ENCODE measurements at regions not wholly inside any gene's neighbourhood (a gene's known extent, or its start where the extent isn't known, plus 50 kb on each side); places are given as distances from the start of the nearest gene placed in this dataset.

DNA sequence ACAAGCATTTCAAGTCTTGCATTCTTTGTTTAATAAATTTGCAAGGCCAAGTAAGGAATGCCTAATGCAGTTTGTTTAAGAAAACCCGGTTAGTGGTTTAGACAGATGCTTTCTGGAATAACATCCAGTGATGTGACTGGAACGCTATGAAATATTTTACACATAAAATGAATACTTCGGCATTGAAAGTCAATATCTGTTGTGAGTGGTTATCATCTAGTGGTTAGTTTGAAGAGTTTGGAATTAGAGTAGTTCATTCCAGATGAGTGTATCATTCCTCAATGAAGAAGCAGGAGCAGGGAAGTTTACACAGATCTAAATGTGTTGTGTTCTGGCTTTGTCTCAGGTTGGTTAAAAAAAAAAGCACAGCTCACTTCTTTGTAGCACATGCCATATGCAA lies 608.0 kb upstream of the PIK3C3 start:
- ATAC-seq (no peak), DNase-seq (ENCODE audit: low spot score) (no peak)
- intact Hi-C loops (cut with DNase I): no loop called here

DNA sequence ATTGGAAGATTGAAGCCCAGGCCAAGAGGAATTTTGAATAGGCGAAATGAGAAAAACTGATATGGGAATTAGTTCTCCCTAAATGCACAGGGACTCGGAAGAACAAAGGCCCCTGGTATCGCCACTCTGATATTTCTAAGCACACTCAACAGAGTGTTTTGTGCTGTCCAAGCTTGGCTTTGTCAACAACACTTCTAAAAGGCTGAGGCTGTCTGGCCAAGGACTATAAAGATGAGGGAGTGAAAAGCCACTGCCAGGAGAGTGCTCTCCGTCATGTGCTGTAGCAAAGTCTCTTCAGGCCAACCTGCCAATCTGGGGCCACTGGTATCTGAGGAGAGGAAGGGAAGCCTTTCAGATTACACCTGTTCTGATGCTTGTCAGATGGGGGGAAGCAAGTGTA lies 611.2 kb upstream of the PIK3C3 start:
- intact Hi-C loops (cut with DNase I): no loop called here
- ATAC-seq (no peak), DNase-seq (ENCODE audit: low spot score) (no peak)

DNA sequence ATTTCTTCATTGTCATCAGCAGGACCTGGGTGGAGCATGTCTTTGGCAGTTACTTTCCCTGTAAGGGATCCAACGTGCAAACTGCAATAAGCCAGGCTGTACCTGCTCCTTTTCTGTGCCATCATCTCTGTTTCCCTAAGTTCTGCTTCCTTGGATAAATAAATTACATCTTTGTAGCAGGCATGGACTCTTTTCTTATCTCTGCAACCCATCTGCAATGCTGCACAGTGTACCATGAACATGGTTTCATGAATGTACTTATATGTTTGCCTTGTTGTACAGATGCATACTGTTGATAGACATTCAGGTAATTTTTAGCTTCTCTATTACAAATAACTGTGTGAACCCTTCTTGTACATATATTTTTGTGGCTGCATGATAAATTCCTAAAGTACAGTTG lies 616.7 kb upstream of the PIK3C3 start:
- intact Hi-C loops (cut with DNase I): no loop called here
- DNase-seq (ENCODE audit: low spot score): no peak
- ATAC-seq: no peak

DNA sequence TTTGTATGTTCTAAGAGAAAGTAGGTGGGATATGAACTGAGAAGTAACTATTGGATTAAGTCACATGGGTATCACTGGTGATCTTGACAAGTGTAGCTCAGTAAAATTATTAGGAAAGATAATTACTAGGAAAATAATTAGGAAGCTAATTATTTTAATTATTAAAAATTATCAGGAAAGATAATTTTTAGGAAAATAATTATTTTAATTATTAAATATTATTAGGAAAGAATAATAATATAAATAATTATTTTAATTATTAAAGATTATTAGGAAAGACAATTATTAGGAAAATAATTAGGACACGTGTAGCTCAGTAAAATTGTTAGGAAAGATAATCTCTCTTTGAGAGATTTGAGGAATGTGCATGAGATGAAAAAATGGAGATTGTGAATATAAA lies 623.4 kb upstream of the PIK3C3 start:
- ATAC-seq (no peak), DNase-seq (ENCODE audit: low spot score) (no peak)
- intact Hi-C loops (cut with DNase I): no loop called here

DNA sequence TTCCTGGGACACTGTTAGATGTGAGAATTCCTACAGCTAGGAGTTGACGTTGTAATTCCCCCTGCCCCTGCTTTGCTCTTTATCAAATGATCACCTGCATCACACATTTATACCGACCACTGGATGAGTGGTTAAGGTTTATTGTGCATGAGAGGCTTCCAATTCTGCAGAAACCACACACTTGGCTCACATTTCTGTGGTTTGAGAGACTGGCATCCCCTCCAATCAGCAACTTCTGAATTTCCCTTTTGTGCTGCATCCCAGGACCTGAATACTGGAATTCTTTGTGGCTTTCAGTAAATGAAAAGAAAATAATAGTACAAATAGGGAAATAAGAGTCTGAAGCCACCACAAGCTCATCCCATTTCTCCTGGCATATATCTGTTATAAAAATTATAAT lies 628.7 kb upstream of the PIK3C3 start:
- no peak for ATAC-seq
- intact Hi-C loops (cut with DNase I): no loop called here

DNA sequence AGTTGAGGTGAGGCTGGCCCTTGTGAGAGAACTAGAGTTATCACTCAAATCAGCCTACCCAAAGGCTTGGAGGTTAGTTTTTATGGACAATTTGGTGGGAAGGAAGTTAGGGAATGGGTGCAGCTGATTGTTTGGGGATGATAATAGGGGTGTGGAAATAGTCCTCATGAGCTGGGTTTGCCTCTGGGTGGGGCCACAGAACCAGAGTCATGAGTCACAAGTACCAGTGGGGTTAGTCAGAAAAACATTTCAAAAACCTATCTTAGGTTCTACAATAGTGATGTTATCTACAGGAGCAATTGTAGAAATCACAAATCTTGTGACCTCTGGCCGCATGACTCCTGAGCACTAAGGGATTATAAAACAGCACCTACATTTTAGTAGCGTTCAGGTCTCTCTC lies 630.1 kb upstream of the PIK3C3 start:
- DNase-seq (ENCODE audit: low spot score): no peak
- ATAC-seq: no peak
- intact Hi-C loops (cut with DNase I): no loop called here

More for the DNA sequence above, 628.7 kb upstream of the PIK3C3 start:
- no peak for DNase-seq (ENCODE audit: low spot score)

DNA sequence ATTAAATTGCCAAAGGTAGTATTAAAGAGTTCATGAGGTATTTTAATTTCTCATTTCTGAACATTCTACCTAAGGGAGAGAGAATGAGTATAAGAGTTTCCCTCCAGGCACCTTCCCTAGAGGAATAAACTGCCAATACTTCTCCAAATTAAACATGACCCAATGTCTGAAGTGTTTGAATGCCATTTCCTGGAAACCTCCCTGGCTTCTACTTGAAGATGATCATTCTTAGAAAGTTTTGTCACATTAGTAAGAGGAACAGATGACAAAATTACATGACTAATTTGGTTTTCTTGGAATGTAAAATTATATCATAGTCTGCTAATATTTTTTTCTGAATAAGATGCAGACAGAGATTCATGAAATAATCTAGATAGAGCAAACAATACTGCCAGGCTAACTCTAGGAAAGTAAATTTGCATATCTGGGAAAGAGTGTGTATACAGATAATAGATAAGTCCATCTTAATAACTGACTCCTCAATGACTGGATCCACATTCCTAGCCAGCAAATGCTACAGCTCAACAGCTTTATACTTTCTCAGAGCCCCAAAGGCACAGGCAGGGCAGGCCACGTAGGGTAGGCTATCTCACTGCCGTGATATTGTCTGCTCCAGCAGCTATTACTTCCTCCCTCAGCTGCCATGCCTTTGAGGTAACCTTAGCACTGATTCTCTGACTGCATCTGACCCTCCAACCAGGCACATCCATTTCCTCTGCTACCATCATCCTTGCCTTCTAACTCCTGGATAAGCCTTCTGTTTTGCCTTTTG lies 630.8 kb upstream of the PIK3C3 start:
- ATAC-seq: no peak
- intact Hi-C loops (cut with DNase I): no loop called here
- no peak for DNase-seq (ENCODE audit: low spot score)

DNA sequence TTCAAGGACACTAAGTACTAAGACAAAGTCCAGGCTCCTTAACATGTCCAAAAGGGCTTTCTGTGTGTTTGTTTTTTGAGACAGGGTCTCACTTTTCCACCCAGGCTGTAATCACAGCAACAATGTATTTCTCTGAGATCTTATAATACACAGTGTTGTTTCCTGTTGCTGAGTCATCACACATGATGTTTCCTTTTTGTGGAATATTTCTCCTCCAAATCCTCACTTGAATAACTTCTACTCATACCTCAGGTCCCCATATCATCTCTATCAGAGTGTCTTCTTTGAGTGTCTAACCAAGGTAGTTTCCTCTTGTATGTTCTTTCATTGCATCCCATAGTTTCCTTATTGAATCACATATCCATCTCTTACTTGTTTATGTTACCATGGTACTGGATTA lies 632.0 kb upstream of the PIK3C3 start:
- intact Hi-C loops (cut with DNase I): no loop called here
- no peak for ATAC-seq

DNA sequence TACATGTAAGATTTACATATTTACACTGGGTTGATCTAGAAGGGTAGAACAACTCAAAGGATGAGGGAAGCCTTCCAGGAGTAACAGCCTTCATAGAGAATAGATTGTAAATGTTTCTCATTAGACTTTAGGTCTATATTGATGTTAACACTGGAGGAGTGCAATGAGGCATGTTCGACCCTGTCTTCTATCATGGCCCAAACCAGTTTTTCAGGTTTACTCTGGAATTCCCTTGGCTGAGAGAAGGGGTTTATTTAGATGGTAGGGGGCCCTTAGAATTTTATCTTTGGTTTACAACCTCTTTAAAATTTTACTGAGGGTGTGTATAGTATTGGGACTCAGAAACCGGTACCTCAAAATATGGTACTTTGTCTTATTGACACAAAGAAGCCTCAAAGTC lies 634.9 kb upstream of the PIK3C3 start:
- intact Hi-C loops (cut with DNase I): no loop called here
- ATAC-seq (no peak), DNase-seq (ENCODE audit: low spot score) (no peak)

More for the DNA sequence above, 632.0 kb upstream of the PIK3C3 start:
- no peak for DNase-seq (ENCODE audit: low spot score)

DNA sequence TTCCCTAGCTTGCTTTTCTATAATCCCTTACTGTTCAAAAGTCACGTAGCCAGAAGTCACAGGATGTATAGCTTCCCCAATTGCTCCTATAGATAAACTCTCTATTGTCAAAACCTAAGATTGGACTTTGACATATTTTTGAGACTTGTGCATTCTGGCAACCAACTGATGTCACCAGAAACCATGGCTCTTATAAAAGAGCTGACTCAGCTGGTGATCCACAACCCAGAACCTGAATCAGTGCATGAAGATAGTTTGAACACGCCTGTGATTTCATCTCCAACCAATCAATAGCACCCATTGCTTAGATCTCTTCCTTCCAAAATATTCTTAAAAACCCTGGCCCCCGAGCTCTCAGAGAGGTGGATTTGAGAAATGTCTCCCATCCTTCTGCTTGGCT lies 639.9 kb upstream of the PIK3C3 start:
- no peak for DNase-seq (ENCODE audit: low spot score)
- no peak for ATAC-seq
- intact Hi-C loops (cut with DNase I): no loop called here

DNA sequence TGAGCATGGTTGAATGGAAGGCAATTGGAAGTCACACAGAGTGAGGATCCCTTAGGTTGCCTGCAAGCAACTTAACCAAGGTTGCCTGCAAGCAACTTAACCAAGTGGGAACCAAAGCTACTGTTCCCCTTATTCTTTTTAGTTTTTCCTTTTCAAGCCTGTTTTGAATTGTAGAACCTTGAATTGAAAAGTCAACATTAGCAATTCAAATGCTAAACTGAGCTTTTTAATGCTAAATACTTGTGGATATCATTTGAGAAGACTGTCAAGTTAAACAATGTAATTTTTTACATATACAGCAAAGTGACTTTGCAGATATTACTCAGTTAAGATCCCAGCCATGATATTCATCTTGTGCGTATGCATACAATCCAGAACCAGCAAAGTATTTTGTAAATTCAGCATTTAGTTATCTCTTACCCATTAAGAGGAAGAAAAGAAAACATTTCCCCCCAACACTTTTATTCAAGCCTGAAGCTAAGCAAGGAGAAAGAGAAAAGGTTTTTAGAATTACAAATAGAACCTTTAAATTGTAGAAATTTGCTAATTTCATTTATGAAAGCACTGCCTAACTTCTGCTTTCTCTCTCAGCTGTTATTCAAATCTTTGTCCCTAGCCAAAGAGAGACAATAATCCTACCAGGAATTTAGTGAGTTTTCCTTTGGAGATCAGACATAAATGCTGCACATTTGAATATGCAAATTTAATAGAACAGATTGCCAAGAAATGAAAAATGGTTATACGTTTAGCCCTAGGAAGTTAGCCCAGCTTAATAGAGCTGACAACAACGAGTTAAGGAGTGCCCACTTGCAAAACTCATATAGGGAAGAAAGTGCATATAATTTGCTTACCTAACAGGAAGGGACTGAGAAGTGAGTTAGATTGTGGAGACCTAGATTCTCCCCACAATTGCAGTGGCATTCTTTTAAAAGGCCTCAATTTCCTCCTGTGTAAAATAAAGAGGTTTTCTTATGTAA lies 643.2 kb upstream of the PIK3C3 start:
- intact Hi-C loops (cut with DNase I): no loop called here
- DNase-seq (ENCODE audit: low spot score) (no peak), ATAC-seq (no peak)

DNA sequence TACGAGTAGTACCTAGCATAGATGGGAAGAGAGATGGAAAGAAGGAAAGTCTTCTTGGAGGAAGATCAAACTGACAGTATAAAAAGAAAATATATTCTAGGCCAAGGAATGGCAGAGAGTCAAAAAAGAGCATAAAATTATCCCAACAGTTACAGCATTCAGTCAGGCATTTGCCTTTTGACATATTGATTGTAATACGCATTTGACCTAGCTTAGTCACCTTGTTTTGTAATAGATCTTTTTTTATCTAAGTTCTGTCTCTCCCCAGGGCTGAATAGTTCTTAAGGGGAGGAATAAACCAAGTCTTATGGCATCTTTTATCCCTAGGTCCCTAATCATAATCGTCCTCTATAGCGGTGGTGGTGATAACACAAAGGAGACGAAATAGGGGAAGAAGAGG lies 657.3 kb upstream of the PIK3C3 start:
- DNase-seq (ENCODE audit: low spot score): no peak
- ATAC-seq: no peak
- intact Hi-C loops (cut with DNase I): no loop called here

DNA sequence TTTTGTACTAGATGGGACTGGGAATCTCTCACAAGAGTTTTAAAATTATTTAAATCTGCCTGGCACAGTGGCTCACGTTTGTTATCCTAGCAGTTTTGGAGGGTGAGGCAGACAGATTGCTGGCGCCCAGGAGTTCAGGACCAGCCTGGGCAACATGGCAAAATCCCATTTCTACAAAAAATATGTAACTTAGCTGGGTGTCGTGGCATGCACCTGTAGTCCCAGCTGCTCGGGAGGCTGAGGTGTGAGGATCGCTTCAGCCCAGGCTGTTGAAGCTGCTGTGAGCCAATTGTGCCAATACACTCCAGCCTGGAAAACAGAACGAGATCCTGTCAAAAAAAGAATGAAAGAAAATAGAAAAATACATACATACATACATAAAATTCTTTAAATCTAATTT lies 685.7 kb upstream of the PIK3C3 start:
- no peak for ATAC-seq
- no peak for DNase-seq (ENCODE audit: low spot score)
- intact Hi-C loops (cut with DNase I): no loop called here

DNA sequence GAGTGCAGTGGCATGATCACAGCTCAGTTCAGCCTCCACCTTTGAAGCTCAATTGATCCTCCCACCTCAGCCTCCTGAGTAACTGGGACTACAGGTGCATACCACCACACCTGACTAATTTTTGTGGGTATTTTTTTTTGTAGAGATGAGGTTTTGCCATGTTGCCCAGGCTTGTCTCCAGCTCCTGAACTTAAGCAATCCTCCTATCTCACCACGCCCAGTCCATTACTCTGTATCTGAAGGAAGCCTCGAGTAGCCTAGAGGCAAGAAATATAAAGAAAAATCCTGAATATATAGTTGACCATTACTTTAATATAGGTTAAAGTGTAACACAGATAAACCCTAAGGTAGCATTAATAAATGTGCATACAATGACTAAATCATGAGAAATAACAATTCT lies 686.8 kb upstream of the PIK3C3 start:
- DNase-seq (ENCODE audit: low spot score) (no peak), ATAC-seq (no peak)
- intact Hi-C loops (cut with DNase I): no loop called here

DNA sequence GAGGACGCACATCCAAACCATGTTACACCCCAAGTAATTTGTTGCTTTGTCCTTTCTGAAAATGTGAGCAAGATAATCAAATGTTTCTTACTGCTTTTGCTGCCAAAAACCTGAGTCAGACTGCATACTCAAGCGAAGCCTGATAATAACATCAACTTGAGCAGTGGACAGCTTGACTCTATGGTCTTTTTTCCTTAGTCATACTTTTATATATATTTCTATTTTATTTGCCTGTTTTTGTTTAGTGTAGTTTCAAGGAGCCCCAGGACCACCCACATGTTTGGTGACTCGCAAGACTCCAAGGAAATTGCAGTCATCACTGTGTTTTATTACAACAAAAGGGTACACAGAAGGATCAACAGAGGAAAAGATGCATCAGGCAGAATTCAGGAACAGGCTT lies 688.4 kb upstream of the PIK3C3 start:
- DNase-seq (ENCODE audit: low spot score) (no peak), ATAC-seq (no peak)
- intact Hi-C loops (cut with DNase I): no loop called here

DNA sequence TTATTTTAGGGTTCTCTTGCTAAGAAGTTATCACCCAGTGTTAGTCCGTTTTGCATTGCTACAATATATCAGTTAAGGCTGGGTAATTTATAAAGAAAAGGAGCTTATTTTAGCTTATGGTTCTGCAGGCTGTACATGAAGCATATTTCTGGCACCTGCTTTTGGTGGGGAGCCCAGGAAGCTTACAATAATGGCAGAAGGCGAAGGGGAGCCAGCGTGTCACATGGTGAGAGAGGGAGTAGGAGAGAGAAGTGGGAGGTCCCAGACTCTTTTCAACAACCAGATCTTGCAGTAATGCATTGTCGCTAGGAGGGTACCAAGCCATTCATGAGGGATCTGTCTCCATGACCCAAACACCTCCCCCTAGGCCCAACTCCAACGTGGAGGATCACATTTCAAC lies 688.8 kb upstream of the PIK3C3 start:
- intact Hi-C loops (cut with DNase I): no loop called here
- no peak for ATAC-seq
- no peak for DNase-seq (ENCODE audit: low spot score)

DNA sequence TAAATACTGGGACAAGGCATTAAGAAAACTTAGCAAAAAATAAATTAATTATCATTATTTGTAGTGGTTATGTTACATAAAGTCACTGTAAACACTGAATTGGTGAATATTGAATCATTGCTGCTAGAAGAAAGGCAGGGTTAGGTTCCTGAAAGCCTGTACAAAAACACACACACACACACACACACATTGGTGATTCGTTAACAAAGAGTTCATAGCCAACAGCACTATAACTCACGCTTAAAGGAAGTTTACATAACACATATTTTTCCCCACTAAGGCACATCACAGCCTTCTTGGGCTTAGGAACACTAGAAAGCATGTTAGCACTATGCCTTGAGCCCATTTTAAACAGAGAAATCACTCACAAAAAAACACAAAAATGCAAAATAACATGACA lies 690.0 kb upstream of the PIK3C3 start:
- DNase-seq (ENCODE audit: low spot score): no peak
- ATAC-seq: no peak
- intact Hi-C loops (cut with DNase I): no loop called here

DNA sequence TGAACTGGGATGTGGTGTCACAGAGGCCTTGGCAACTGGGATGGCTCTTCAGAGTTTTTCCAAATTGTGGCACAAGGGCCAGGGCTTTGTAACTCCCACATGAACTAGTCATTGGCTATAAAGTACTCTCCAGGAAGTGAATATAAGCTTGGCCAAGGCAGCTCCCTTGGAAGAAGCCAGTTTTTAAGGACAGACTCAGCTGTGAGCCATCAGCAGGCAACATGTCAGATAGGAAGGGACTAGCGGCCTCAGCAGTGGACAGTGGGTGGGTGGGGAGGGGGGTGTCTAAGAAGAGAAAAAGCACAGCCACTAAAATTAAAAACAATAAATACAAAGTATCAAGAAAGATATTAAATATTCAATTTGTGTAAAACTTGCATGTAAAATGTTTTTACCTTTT lies 691.1 kb upstream of the PIK3C3 start:
- no peak for ATAC-seq
- DNase-seq (ENCODE audit: low spot score): no peak
- intact Hi-C loops (cut with DNase I): no loop called here

DNA sequence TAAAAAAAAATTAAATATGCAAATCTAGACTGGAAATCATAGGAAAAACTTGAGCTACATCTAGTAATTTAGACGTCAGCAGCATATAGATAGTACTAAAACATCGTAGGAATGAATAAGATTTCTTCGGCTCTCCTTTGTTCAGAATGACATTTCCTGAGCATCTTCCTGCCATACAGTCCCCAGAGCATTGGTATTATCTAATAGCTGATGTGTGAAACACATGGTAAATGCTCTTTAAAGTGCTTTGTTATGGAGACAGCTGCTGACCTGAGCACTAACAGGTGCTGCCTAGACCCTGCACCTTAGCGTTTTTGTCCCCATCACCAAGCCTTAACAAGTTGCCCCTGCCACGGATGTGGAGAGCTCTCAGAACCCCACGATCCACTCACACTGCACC lies 692.3 kb upstream of the PIK3C3 start:
- DNase-seq (ENCODE audit: low spot score): no peak

DNA sequence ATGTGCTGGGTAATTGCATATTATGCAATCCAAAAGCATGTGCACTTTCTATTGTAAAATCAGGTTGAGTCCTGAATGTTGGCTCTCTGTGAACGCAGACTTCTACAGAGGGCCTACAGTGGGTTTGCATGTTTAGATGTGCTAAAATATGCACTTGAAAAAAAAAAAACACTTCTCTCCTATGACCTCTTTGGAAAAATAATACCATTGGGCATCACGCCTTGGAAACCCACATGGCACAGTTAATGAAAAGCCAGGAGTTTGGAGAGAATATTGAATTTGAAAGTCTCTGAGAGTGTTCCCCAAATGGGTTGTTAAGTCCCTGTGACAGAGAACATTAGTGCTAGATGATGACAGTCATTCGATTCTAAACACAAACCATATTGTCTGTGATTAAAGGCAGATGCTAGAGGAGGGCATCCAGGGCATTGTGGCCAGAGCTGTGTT lies 710.4 kb upstream of the PIK3C3 start:
- ATAC-seq (no peak), DNase-seq (ENCODE audit: low spot score) (no peak)
- intact Hi-C loops (cut with DNase I): no loop called here

More for the DNA sequence above, 692.3 kb upstream of the PIK3C3 start:
- intact Hi-C loops (cut with DNase I): no loop called here
- ATAC-seq: no peak
